ENCODE measurements at regions not wholly inside any gene's neighbourhood (a gene's known extent, or its start where the extent isn't known, plus 50 kb on each side); places are given as distances from the start of the nearest gene placed in this dataset.

GRCh38 chr7:32253299-32253698 is 183.1 kb upstream of the PDE1C start:
- TF ChIP-seq, protein P1, sequence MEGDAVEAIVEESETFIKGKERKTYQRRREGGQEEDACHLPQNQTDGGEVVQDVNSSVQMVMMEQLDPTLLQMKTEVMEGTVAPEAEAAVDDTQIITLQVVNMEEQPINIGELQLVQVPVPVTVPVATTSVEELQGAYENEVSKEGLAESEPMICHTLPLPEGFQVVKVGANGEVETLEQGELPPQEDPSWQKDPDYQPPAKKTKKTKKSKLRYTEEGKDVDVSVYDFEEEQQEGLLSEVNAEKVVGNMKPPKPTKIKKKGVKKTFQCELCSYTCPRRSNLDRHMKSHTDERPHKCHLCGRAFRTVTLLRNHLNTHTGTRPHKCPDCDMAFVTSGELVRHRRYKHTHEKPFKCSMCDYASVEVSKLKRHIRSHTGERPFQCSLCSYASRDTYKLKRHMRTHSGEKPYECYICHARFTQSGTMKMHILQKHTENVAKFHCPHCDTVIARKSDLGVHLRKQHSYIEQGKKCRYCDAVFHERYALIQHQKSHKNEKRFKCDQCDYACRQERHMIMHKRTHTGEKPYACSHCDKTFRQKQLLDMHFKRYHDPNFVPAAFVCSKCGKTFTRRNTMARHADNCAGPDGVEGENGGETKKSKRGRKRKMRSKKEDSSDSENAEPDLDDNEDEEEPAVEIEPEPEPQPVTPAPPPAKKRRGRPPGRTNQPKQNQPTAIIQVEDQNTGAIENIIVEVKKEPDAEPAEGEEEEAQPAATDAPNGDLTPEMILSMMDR (conservative IDR thresholded peaks at IDR 0.05) = no peak
- TF ChIP-seq EZH2 (IDR thresholded peaks at IDR 0.05; ENCODE audit: low read depth) = no peak
- intact Hi-C loops (cut with micrococcal nuclease; ENCODE audit: unreplicated experiment) = no loop called here
- Histone ChIP-seq H3K79me2 (ENCODE audit: low read depth) (no peaks in the 10 kb centered on the region), H3K4me3 (no peak overlapping the region), H4K20me1 (ENCODE audit: insufficient read depth) (no peaks in the 10 kb centered on the region), H3K27ac (no peak overlapping the region), H3K9me3 (ENCODE audit: insufficient read depth, low read depth) (no peaks in the 10 kb centered on the region), H3K4me2 (no peak overlapping the region), H3K27me3 (ENCODE audit: insufficient read depth, low read depth) (0 out of 2 replicates have a peak, but pooled peaks cover 9% of the 10 kb centered on the region), H3K9me2 (ENCODE audit: insufficient read depth) (no peaks in the 10 kb centered on the region), H2AFZ (no peak overlapping the region), H3F3A (ENCODE audit: insufficient read depth, low read depth) (no peaks in the 10 kb centered on the region), H3K36me3 (ENCODE audit: low read depth) (no peaks in the 10 kb centered on the region), H3K4me1 (replicated peaks; ENCODE audit: insufficient read depth) (no peaks in the 10 kb centered on the region)
- ChIA-PET POLR2A (ENCODE audit: unreplicated experiment) (interaction anchor here (0.7 kb wide), 1 partner anchor 8 kb away, joined by 4 read pairs; no protein-coding TSS in a partner anchor), CTCF (no interaction called here)
- no peak for DNase-seq
- no TSS peak for BruUV-seq (replicated peaks)

DNA sequence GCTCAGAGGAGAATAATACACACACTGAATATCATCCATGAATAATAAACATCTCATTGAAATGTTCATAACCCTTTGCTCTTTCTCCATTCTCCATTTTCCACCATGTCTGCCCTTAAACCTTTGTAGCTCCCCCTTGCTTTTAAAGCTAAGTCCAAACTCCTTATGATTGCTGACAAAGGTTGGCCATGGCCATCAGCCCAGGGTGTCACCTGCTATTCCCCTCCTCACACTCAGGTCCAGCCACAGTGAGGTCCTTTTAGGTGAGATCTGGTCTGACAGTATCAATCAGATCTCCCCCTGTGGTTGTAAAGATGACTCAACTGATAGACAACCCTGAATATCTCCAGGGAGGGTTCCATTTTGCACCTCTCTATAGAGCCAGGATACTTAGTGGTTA is 181.5 kb upstream of the PDE1C start:
- no peaks in the 10 kb centered on the region for H4K20me1 ChIP-seq (ENCODE audit: insufficient read depth)
- no peak for DNase-seq
- no peaks in the 10 kb centered on the region for H3F3A ChIP-seq (ENCODE audit: insufficient read depth, low read depth)
- intact Hi-C loops (cut with micrococcal nuclease; ENCODE audit: unreplicated experiment) = no loop called here
- H3K79me2 ChIP-seq (ENCODE audit: low read depth) = no peaks in the 10 kb centered on the region
- no peaks in the 10 kb centered on the region for H3K9me2 ChIP-seq (ENCODE audit: insufficient read depth)
- ChIA-PET POLR2A (ENCODE audit: unreplicated experiment) (no interaction called here), CTCF (no interaction called here)
- no peak for TF ChIP-seq EZH2 (IDR thresholded peaks at IDR 0.05; ENCODE audit: low read depth)
- TF ChIP-seq, protein P1 (conservative IDR thresholded peaks at IDR 0.05) = no peak
- no peaks in the 10 kb centered on the region for H3K4me1 ChIP-seq (replicated peaks; ENCODE audit: insufficient read depth)
- H3K9me3 ChIP-seq (ENCODE audit: insufficient read depth, low read depth) = no peaks in the 10 kb centered on the region
- no peak overlapping the region for H3K4me3 ChIP-seq
- no peak overlapping the region for H3K4me2 ChIP-seq
- H3K27ac ChIP-seq = no peak overlapping the region
- 0 out of 2 replicates have a peak, but pooled peaks cover 9% of the 10 kb centered on the region for H3K27me3 ChIP-seq (ENCODE audit: insufficient read depth, low read depth)
- H2AFZ ChIP-seq = no peak overlapping the region
- H3K36me3 ChIP-seq (ENCODE audit: low read depth) = no peaks in the 10 kb centered on the region
- no TSS peak for BruUV-seq (replicated peaks)

DNA sequence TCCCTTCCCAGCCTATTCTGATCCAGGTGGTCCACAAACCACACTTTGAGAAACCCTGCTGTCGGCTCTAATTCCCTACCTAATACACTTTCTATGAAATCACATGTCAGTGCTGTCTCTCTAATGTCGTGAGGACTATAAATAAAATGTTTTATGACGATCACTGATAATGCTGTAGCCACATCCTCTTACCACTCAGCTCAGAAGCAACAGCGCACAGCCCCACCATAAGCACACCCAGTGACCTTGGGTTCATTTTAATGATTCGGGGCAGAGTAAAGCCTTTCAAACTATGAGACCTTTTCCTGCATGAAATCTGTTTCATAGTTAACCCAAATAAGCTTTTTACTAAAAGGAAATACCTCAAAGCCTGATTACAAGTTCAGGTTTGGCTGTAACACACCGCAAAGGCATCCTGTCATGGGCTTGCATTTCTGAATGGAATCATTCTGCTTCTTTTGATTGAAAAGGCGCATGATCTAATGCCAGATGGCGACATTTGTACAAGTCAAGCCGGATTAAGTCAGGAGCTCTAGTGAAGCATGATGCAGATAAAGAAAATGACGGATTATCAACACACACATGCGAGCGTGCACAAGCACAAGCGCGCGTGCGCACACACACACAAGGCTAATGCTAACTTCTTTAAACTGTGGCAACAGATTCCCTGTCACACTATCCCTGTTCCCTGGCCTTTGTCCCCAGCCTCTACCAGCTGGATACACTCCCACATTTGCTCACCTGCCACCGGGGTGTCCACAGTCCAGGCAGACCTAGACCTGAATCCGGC is 180.5 kb upstream of the PDE1C start:
- no peak for DNase-seq
- no TSS peak for BruUV-seq (replicated peaks)
- ChIA-PET CTCF (no interaction called here), POLR2A (ENCODE audit: unreplicated experiment) (no interaction called here)
- intact Hi-C loops (cut with micrococcal nuclease; ENCODE audit: unreplicated experiment) = no loop called here
- H3F3A ChIP-seq (ENCODE audit: insufficient read depth, low read depth) = no peaks in the 10 kb centered on the region
- no peaks in the 10 kb centered on the region for H3K79me2 ChIP-seq (ENCODE audit: low read depth)
- no peaks in the 10 kb centered on the region for H3K36me3 ChIP-seq (ENCODE audit: low read depth)
- 0 out of 2 replicates have a peak, but pooled peaks cover 9% of the 10 kb centered on the region for H3K27me3 ChIP-seq (ENCODE audit: insufficient read depth, low read depth)
- no peak overlapping the region for H3K27ac ChIP-seq
- H3K4me1 ChIP-seq (replicated peaks; ENCODE audit: insufficient read depth) = no peaks in the 10 kb centered on the region
- H3K9me3 ChIP-seq (ENCODE audit: insufficient read depth, low read depth) = no peaks in the 10 kb centered on the region
- no peak overlapping the region for H3K4me2 ChIP-seq
- no peak overlapping the region for H2AFZ ChIP-seq
- no peak overlapping the region for H3K4me3 ChIP-seq
- no peaks in the 10 kb centered on the region for H3K9me2 ChIP-seq (ENCODE audit: insufficient read depth)
- TF ChIP-seq, protein P1 (conservative IDR thresholded peaks at IDR 0.05) = no peak
- no peak for TF ChIP-seq EZH2 (IDR thresholded peaks at IDR 0.05; ENCODE audit: low read depth)
- H4K20me1 ChIP-seq (ENCODE audit: insufficient read depth) = no peaks in the 10 kb centered on the region
